Liver (tissue), 8 donors: ENCODE measurements at regions not wholly inside any gene's neighbourhood (a gene's known extent, or its start where the extent isn't known, plus 50 kb on each side); places are given as distances from the start of the nearest gene placed in this dataset.

Experiments
- DNase-seq: peaks from one replicate; pipeline ENCODE4 v3.0.0-alpha.2; 2017; ENCODE audit warnings: low spot score
- H3K27ac ChIP-seq, 2 donors: one replicate each; pipeline ENCODE4 v1.7.0; 2013; ENCODE audit warnings: inconsistent platforms in 2 of 2, low read length in 2 of 2, control low read depth in 1 of 2, low read depth in 1 of 2, mild to moderate bottlenecking in 1 of 2
- H3K27me3 ChIP-seq, 4 donors: one replicate each; pipeline versions ENCODE4 v1.6.1 to v1.7.0; 2013; ENCODE audit warnings: low read length in 3 of 4, inconsistent platforms in 1 of 4, mild to moderate bottlenecking in 1 of 4, moderate library complexity in 1 of 4; ENCODE audit not compliant: control insufficient read depth in 4 of 4, insufficient read depth in 4 of 4
- H3K36me3 ChIP-seq, 4 donors: one replicate each; pipeline versions ENCODE4 v1.6.1 to v1.7.0; 2013; ENCODE audit warnings: low read length in 3 of 4, mild to moderate bottlenecking in 3 of 4, low read depth in 1 of 4, moderate library complexity in 1 of 4; ENCODE audit not compliant: control insufficient read depth in 4 of 4, insufficient read depth in 3 of 4
- H3K4me1 ChIP-seq, 4 donors: one replicate each; pipeline versions ENCODE4 v1.6.1 to v1.7.0; 2013; ENCODE audit warnings: low read length in 3 of 4, mild to moderate bottlenecking in 3 of 4, moderate library complexity in 1 of 4; ENCODE audit not compliant: control insufficient read depth in 4 of 4, insufficient read depth in 4 of 4
- H3K4me3 ChIP-seq, 3 donors: one replicate each; pipeline versions ENCODE4 v1.6.1 to v1.7.0; 2013; ENCODE audit warnings: low read length in 3 of 3, control low read depth in 1 of 3, low read depth in 1 of 3, mild to moderate bottlenecking in 1 of 3
- H3K9ac ChIP-seq, 2 donors: one replicate each; pipeline ENCODE4 v1.7.0; 2013; ENCODE audit warnings: low read length in 2 of 2, mild to moderate bottlenecking in 2 of 2, moderate library complexity in 2 of 2, control low read depth in 1 of 2, low read depth in 1 of 2
- H3K9me3 ChIP-seq, 4 donors: one replicate each; pipeline versions ENCODE4 v1.6.1 to v1.7.0; 2013; ENCODE audit warnings: low read length in 3 of 4; ENCODE audit not compliant: control insufficient read depth in 4 of 4
- CTCF ChIP-seq: fragments of 150-350 bp; IDR thresholded peaks from 2 replicates; pipeline ENCODE4 v1.5.1; 2017; ENCODE audit warnings: improper control_type of control experiment, low read depth, low read length; ENCODE audit not compliant: missing input control
- EGR1 ChIP-seq, 2 donors: IDR thresholded peaks; 2 replicates each; pipeline ENCODE4 v1.6.1; 2016 to 2018; ENCODE audit warnings: antibody characterized with exemption in 2 of 2, low read depth in 2 of 2
- FOXA1 ChIP-seq: IDR thresholded peaks from 2 replicates; pipeline ENCODE4 v1.6.1; 2016; ENCODE audit warnings: antibody characterized with exemption
- FOXA2 ChIP-seq: IDR thresholded peaks from 2 replicates; pipeline ENCODE4 v1.6.1; 2016; ENCODE audit warnings: antibody characterized with exemption
- GABPA ChIP-seq, 2 donors: IDR thresholded peaks in 1 of 2; conservative IDR thresholded peaks in 1 of 2; 2 replicates each; pipeline ENCODE4 v1.6.1; 2016; ENCODE audit warnings: antibody characterized with exemption in 2 of 2, mild to moderate bottlenecking in 1 of 2, moderate library complexity in 1 of 2
- HNF4A ChIP-seq, 2 donors: conservative IDR thresholded peaks; 2 replicates each; pipeline ENCODE4 v1.6.1; 2016; ENCODE audit warnings: antibody characterized with exemption in 2 of 2, mild to moderate bottlenecking in 2 of 2
- JUND ChIP-seq, 2 donors: IDR thresholded peaks; 2 replicates each; pipeline ENCODE4 v1.6.1; 2016; ENCODE audit warnings: antibody characterized with exemption in 2 of 2
- NR2F2 ChIP-seq: IDR thresholded peaks from 2 replicates; pipeline ENCODE4 v1.6.1; 2016; ENCODE audit warnings: antibody characterized with exemption
- RAD21 ChIP-seq, 2 donors: IDR thresholded peaks; 2 replicates each; pipeline ENCODE4 v1.6.1; 2016; ENCODE audit warnings: antibody characterized with exemption in 2 of 2, mild to moderate bottlenecking in 2 of 2
- SP1 ChIP-seq: IDR thresholded peaks from 2 replicates; pipeline ENCODE4 v1.6.1; 2018; ENCODE audit warnings: antibody characterized with exemption, mild to moderate bottlenecking
- TAF1 ChIP-seq: conservative IDR thresholded peaks from 2 replicates; pipeline ENCODE4 v1.6.1; 2016; ENCODE audit warnings: antibody characterized with exemption, mild to moderate bottlenecking
- YY1 ChIP-seq: IDR thresholded peaks from 2 replicates; pipeline ENCODE4 v1.6.1; 2016; ENCODE audit warnings: antibody characterized with exemption, mild to moderate bottlenecking
- WGBS: extraction: QIAGEN DNeasy Blood & Tissue Kit; methylation state at CpG from one replicate; pipeline ENCODE4 v1.1.7; 2013; 5-methylcytosine and 5-hydroxymethylcytosine counted together
- TF ChIP-seq, protein P1 (sequence below): IDR thresholded peaks from 2 replicates; pipeline ENCODE4 v1.6.1; 2016; ENCODE audit warnings: antibody characterized with exemption
- TF ChIP-seq, protein P2 (sequence below): IDR thresholded peaks from 2 replicates; pipeline ENCODE4 v1.6.1; 2016; ENCODE audit warnings: antibody characterized with exemption
- TF ChIP-seq, protein P3 (sequence below): IDR thresholded peaks from 2 replicates; pipeline ENCODE4 v1.6.1; 2016; ENCODE audit warnings: antibody characterized with exemption, mild to moderate bottlenecking
- donor health status: healthy.
- donor health status: healthy.
- donor health status: healthy.
- donor health status: healthy.
- donor health status: healthy.

- Histone ChIP-seq H3K27me3 (no peaks in the 10 kb centered on the region), H3K4me3 (no peak overlapping the region), H3K9me3 (no peaks in the 10 kb centered on the region), H3K4me1 (no peaks in the 10 kb centered on the region), H3K9ac (no peak overlapping the region), H3K36me3 (no peaks in the 10 kb centered on the region), H3K27ac (no peak overlapping the region)
- TF ChIP-seq CTCF = no peak
- TF ChIP-seq, protein P1, sequence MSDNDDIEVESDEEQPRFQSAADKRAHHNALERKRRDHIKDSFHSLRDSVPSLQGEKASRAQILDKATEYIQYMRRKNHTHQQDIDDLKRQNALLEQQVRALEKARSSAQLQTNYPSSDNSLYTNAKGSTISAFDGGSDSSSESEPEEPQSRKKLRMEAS = no peak
- TF ChIP-seq TAF1 = no peak
- TF ChIP-seq FOXA1 = no peak
- TF ChIP-seq, protein P2, sequence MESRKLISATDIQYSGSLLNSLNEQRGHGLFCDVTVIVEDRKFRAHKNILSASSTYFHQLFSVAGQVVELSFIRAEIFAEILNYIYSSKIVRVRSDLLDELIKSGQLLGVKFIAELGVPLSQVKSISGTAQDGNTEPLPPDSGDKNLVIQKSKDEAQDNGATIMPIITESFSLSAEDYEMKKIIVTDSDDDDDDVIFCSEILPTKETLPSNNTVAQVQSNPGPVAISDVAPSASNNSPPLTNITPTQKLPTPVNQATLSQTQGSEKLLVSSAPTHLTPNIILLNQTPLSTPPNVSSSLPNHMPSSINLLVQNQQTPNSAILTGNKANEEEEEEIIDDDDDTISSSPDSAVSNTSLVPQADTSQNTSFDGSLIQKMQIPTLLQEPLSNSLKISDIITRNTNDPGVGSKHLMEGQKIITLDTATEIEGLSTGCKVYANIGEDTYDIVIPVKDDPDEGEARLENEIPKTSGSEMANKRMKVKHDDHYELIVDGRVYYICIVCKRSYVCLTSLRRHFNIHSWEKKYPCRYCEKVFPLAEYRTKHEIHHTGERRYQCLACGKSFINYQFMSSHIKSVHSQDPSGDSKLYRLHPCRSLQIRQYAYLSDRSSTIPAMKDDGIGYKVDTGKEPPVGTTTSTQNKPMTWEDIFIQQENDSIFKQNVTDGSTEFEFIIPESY = no peak
- TF ChIP-seq YY1 = no peak
- TF ChIP-seq HNF4A (conservative IDR thresholded peaks at IDR 0.05) = no peak
- no peak for TF ChIP-seq GABPA (IDR thresholded peaks at IDR 0.05 in 1 of 2, conservative IDR thresholded peaks at IDR 0.05 in 1 of 2)
- no peak for TF ChIP-seq EGR1 (IDR thresholded peaks at IDR 0.05; ENCODE audit: low read depth in 2 of 2)
- TF ChIP-seq SP1 = no peak
- no peak for TF ChIP-seq FOXA2
- TF ChIP-seq RAD21 (IDR thresholded peaks at IDR 0.05) = no peak
- TF ChIP-seq NR2F2 = no peak
- no peak for TF ChIP-seq JUND (IDR thresholded peaks at IDR 0.05)
- TF ChIP-seq, protein P3, sequence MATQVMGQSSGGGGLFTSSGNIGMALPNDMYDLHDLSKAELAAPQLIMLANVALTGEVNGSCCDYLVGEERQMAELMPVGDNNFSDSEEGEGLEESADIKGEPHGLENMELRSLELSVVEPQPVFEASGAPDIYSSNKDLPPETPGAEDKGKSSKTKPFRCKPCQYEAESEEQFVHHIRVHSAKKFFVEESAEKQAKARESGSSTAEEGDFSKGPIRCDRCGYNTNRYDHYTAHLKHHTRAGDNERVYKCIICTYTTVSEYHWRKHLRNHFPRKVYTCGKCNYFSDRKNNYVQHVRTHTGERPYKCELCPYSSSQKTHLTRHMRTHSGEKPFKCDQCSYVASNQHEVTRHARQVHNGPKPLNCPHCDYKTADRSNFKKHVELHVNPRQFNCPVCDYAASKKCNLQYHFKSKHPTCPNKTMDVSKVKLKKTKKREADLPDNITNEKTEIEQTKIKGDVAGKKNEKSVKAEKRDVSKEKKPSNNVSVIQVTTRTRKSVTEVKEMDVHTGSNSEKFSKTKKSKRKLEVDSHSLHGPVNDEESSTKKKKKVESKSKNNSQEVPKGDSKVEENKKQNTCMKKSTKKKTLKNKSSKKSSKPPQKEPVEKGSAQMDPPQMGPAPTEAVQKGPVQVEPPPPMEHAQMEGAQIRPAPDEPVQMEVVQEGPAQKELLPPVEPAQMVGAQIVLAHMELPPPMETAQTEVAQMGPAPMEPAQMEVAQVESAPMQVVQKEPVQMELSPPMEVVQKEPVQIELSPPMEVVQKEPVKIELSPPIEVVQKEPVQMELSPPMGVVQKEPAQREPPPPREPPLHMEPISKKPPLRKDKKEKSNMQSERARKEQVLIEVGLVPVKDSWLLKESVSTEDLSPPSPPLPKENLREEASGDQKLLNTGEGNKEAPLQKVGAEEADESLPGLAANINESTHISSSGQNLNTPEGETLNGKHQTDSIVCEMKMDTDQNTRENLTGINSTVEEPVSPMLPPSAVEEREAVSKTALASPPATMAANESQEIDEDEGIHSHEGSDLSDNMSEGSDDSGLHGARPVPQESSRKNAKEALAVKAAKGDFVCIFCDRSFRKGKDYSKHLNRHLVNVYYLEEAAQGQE = no peak
- WGBS = 90% methylated on average over 3 of the region's 3 CpGs
- no peak for DNase-seq
These were observed 201.0 kb upstream of the RAI14 start for GRCh38 chr5:34455098-34455497.

- Histone ChIP-seq H3K36me3 (no peaks in the 10 kb centered on the region), H3K4me1 (no peaks in the 10 kb centered on the region), H3K4me3 (no peak overlapping the region), H3K27ac (no peak overlapping the region), H3K9ac (no peak overlapping the region), H3K9me3 (no peaks in the 10 kb centered on the region), H3K27me3 (no peaks in the 10 kb centered on the region)
- no peak for DNase-seq
- 28% methylated on average over 3 of the region's 3 CpGs for WGBS
- TF ChIP-seq YY1 (no peak), RAD21 (IDR thresholded peaks at IDR 0.05) (no peak), FOXA1 (no peak)
These were observed 196.2 kb upstream of the RAI14 start for GRCh38 chr5:34459908-34460307.
